ENCODE measurements at regions not wholly inside any gene's neighbourhood (a gene's known extent, or its start where the extent isn't known, plus 50 kb on each side); places are given as distances from the start of the nearest gene placed in this dataset.

DNA sequence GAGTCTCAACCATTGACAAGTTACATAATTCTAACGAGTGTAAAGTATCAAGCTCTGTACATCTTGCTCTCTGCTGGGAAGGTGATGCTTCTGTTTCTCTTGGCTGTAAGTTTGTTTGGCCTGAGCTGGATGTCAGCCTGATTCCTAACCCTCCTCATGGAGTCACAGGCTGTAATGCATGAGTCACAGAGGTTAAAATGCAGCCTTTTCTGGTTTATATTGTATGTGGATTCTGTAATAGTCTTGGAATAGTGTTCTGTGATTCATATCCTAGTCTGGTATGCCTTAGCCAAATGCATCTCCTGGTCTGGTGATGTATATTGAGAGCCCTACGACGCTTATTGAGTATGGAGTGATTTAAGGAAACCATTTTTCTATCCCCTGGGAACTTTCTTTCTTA, 104.5 kb upstream of the FRMD6 start:
- TF ChIP-seq CREB1 (IDR thresholded peaks at IDR 0.05) (no peak), POLR2AphosphoS5 (IDR thresholded peaks at IDR 0.05; ENCODE audit: low read depth, low read length) (no peak), POLR2A (IDR thresholded peaks at IDR 0.05; ENCODE audit: control extremely low read depth in 1 of 2, low read depth in 2 of 2, low read length in 2 of 2) (no peak), TBP (IDR thresholded peaks at IDR 0.05; ENCODE audit: low read depth, low read length) (no peak), JUN (IDR thresholded peaks at IDR 0.05; ENCODE audit: low read depth, low read length) (no peak), TEAD4 (IDR thresholded peaks at IDR 0.05; ENCODE audit: low read depth, low read length) (no peak), CHD2 (IDR thresholded peaks at IDR 0.05; ENCODE audit: low read length) (no peak), SRF (IDR thresholded peaks at IDR 0.05; ENCODE audit: low read depth, low read length) (no peak)
- TF ChIP-seq, protein P1, sequence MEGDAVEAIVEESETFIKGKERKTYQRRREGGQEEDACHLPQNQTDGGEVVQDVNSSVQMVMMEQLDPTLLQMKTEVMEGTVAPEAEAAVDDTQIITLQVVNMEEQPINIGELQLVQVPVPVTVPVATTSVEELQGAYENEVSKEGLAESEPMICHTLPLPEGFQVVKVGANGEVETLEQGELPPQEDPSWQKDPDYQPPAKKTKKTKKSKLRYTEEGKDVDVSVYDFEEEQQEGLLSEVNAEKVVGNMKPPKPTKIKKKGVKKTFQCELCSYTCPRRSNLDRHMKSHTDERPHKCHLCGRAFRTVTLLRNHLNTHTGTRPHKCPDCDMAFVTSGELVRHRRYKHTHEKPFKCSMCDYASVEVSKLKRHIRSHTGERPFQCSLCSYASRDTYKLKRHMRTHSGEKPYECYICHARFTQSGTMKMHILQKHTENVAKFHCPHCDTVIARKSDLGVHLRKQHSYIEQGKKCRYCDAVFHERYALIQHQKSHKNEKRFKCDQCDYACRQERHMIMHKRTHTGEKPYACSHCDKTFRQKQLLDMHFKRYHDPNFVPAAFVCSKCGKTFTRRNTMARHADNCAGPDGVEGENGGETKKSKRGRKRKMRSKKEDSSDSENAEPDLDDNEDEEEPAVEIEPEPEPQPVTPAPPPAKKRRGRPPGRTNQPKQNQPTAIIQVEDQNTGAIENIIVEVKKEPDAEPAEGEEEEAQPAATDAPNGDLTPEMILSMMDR (IDR thresholded peaks at IDR 0.05; ENCODE audit: control extremely low read depth in 1 of 3, insufficient read depth in 1 of 3, low read depth in 1 of 3, low read length in 3 of 3), result no peak

Data from H1 (cell line).